ENCODE measurements at regions not wholly inside any gene's neighbourhood (a gene's known extent, or its start where the extent isn't known, plus 50 kb on each side); places are given as distances from the start of the nearest gene placed in this dataset.

- TF ChIP-seq CTCF (IDR thresholded peaks at IDR 0.05), result no peak
- ATAC-seq (ENCODE audit: low FRiP score) (no peak), DNase-seq (ENCODE audit: low spot score) (no peak)
Measured at GRCh38 chr17:45646288-45646988, 137.7 kb upstream of the CRHR1 start.

DNA sequence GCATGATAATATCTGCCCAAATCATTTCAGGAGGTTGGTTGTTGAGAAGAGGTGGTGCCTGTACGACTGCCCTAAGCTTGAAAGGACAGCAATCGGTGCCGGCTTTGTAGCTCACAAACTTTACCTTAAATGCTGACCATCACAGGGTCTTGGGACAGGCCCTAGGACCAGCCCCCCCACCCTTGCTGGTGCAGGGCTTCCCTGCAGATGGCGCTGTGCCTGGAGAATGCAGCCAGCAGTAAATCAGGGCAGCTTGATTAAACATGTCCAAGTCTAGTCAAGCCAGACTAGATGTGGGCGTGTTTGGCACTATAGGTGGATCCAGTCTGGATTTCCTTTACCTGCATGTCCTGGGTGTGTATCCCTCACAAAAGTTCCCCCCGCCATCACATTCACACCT lies 135.5 kb upstream of the CRHR1 start:
- DNase-seq (ENCODE audit: low spot score) (no peak), ATAC-seq (ENCODE audit: low FRiP score) (no peak)
- no peak for TF ChIP-seq CTCF (IDR thresholded peaks at IDR 0.05)

DNA sequence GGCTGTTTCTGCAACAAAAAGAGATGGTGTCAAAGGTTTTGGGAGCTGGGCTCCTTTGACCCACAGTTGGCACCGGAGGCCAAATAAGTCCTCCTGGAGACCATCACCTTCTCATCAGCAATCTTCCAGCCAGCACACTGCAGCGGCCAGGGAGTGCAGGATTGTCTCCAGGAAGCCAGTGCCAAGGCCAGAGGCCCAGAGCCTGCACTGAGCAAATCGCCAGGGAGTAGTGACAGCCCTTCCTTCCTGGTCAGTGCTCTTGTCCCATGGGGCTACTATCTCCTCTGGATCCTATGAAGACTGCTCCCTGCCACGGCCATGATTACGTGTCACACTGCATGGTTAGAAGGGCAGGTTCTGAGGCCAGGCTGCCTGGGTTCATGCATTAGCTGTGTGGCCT lies 134.3 kb upstream of the CRHR1 start:
- TF ChIP-seq CTCF (IDR thresholded peaks at IDR 0.05), result no peak
- no peak for ATAC-seq (ENCODE audit: low FRiP score)
- no peak for DNase-seq (ENCODE audit: low spot score)

DNA sequence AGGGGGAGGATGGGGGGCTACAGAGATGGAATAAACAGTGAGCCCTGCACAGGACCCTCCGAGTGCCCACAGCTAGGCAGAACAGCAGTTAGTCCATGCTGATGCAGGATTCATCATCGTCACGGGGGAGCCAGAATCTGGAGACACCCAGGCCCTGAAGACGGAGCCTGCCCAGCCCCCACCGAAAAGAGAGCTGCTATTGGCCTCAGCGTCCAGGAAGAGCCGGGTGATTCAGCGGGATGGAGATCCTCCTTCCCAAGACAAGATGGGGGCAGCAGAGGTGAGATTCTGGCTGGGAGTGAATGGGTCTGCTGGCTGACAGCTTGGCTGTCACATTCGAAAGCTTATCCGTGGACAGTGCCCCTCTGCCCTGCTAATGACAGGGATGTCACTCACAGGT lies 133.6 kb upstream of the CRHR1 start:
- DNase-seq (ENCODE audit: low spot score), result no peak
- ATAC-seq (ENCODE audit: low FRiP score), result no peak
- no peak for TF ChIP-seq CTCF (IDR thresholded peaks at IDR 0.05)

- DNase-seq (ENCODE audit: low spot score) (no peak), ATAC-seq (ENCODE audit: low FRiP score) (no peak)
- no peak for TF ChIP-seq CTCF (IDR thresholded peaks at IDR 0.05)
Measured at GRCh38 chr17:45651145-45651709, 132.9 kb upstream of the CRHR1 start.

- no peak for TF ChIP-seq CTCF (IDR thresholded peaks at IDR 0.05)
- ATAC-seq (ENCODE audit: low FRiP score), result no peak
- DNase-seq (ENCODE audit: low spot score), result no peak
Measured at GRCh38 chr17:45653616-45654015, 130.5 kb upstream of the CRHR1 start.

GRCh38 chr17:45656527-45657181 lies 127.5 kb upstream of the CRHR1 start:
- ATAC-seq (ENCODE audit: low FRiP score), result no peak
- no peak for DNase-seq (ENCODE audit: low spot score)
- no peak for TF ChIP-seq CTCF (IDR thresholded peaks at IDR 0.05)
